Stimulated activated CD4-positive, alpha-beta T cell treated with anti-CD3 and anti-CD28 coated beads, Interleukin-15, amount 100 ng/mL, for 24 hours (primary cell): ENCODE measurements at regions not wholly inside any gene's neighbourhood (a gene's known extent, or its start where the extent isn't known, plus 50 kb on each side); places are given as distances from the start of the nearest gene placed in this dataset.

Experiments
- DNase-seq: peaks from one replicate; pipeline ENCODE4 v3.0.0-alpha.2; 2020

DNA sequence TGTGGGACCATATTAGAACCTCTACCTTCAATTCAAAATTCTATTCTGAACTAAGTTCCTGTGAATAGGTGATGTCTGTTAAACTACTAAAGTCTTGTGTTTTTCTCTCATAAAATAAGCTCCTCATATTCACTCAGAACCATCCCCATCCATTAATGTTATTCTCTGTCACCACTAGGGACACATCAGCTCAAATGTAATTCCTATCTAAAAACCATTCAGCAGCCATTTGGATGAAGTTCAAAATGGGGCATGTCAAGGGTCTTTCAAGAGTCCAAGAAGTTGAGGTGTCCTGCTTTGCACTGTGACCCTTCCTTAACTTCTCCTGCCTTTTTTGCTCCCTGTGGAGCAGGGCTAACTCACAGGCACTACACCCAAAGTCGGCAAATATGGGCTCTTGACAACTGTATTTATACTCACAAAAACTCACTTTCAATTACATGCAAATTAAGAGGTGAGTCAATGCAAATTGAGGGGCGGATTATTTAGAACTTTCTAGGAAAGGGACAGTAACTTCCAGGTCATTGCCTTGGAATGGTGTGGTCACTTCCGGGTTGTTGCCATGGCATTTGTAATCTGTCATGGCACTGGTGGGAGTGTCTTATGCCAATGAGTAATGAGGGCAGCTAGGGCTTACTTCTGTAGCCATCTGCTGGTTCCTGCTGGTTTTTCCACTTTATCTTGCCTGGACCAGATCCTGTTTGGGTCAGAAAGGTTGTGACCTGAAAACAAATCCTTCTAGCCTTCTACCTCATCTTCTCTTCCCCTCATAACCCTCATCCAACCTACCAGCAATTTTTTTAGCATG is 128.2 kb upstream of the COX10 start:
- no peak for DNase-seq

DNA sequence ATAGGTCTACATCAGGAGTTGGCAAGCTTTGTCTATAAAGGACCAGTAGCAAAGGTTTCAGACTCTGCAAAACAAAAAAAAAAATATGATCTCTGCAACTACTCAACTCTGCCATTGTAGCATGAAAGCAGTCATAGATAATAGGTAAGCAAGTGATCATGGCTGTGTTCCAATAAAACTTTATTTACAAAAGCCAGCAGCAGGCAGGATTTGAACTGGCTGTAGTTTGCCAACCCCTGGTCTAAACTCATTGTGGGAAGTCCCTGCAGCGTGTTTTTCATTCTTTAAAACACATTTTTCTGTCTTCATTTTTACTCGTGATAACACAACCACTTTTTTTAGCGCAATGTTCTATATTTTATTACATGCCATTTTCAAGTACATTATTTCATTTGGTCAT is 127.5 kb upstream of the COX10 start:
- no peak for DNase-seq

DNA sequence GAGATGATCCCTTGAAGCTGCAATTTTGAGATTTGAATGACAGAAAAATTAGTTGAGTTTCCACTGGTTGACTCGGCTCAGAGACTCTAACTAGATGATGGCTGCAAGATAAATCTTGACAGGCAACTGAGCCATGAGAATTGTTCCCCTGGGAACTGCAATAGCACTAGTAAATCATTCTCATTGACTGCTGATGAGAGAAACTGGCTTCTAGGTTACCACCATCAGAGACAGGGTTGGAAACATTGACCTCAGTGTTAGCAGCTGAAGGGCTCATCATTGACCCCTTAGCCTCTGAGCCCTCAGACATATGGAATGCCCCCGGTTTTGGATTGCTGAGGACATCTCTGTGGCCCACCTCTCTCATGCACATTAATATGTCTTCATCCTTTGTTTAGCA is 125.4 kb upstream of the COX10 start:
- DNase-seq, result no peak

DNA sequence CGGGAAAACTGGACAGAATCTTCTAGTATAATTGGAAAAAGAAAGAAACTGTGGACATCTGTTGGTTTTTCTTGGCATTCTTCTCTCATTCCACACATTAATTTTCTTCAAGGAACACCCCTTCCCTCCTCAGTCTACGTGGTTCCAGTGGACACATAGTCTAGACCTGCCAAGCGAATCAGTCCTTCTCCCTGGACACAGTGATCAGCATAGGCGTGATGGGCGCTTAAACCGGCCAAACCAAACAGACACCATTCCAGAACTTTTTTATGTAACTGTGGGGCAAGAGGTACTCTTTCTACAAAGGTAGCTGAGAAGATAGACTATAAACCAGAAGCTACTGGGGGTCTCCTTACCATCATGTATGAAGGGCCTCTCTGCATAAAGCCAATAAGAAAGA is 121.8 kb upstream of the COX10 start:
- no peak for DNase-seq

DNA sequence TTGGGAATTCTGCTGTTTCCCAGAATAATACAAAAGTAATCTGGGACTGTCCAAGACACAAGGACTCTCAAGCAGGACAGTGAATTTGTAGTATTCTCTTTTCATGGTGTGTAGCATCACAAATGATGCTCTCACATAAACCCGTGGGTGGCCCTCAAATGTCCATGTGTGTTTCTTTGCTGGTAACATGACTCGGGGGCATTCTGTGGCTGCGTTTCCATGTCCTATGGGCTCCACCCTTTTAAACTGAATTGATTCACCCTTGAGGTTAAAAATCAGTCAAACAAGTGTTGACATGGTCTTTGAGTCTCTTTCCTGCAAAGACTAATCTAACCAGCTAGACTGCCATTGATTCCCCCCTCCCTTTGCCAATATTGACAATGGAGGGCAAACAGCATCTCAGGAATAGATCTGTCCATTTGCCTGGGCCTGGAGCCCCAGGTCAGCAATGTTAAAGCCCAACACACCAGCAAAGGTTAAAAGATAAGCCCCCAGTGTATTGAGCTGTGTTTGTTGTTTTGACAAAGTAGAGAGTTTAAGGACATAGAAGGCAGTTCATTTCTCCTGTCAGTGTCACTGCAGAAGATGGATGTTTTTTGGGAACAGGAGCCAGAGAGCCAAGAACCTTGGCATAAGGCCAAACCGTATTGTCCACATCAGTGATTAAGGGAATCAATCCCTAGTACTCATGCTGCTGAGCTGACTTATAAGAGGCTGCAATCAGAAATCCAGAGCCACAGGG is 117.1 kb upstream of the COX10 start:
- no peak for DNase-seq

DNA sequence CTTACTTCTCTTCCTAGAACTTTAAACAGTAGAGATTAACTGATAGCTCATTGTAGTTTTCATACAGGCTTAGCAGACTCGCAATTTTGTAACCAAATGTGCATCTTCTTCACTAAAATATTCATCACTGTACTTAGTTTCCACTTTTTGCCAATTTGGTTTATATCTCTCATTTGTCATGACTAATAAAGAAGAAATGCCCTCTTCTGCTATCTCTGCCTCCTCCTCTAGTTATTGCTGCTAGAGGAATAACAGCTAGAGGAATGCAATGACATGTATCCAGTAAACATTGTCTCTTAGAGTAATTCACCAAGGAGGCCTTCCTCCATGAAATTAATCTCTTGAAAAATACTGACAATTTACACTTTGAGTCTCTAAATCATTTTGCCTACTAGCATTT is 115.5 kb upstream of the COX10 start:
- DNase-seq, result no peak

DNA sequence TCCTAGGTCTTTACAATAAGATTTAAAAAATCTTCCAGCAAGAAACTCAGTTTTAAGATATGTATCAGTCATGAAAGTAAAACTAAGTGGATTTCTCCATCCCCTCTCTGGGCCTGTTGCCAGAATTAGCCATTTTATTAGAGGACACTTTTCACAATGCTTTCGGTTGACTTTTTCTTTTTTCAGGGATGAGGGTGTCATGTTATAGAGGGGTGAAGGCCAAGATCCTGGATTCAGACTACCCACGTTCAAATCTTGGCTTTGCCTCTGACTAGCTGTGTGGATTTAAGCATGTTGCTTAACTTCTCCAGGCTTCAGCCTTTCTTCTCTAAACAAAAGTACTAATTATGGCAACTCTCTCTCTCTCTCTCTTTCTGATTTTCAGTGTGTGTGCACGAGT is 111.7 kb upstream of the COX10 start:
- no peak for DNase-seq

DNA sequence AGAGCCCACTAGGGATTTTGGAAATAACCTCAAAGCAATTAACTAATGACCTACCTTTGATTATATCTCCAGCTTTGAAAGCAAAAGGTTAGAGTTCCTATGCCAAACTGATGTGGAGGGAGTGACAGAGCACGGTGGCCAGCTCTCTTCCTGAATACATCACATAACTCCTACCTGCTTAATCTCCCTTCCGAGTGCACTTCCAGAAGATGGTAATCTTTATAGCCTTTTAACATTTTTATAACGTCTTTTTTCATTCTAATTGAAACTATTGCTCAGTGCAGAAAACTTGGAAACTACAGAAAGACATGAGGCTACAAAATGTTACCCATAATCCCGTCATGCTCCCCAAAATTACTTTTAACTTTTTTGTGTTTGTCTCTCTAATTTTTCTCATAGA is 110.5 kb upstream of the COX10 start:
- DNase-seq, result no peak

DNA sequence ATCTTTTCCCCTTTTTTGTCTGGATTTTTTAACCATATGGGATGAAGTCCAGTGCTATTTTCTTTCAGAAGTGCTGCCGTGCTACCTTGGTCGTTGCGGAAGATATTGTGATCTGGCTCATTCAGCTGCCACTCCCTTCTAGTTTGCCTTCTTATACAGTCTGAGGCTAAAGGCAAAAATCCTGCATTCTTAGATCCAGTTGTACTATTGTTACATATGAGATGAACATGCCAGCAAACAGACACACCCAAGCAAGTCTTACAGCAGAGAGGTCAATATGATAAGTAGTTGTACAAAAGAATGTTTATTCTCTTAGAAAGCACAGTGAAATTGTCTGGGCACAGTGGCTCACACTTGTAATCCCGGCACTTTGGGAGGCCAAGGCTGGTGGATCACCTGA is 108.0 kb upstream of the COX10 start:
- no peak for DNase-seq

DNA sequence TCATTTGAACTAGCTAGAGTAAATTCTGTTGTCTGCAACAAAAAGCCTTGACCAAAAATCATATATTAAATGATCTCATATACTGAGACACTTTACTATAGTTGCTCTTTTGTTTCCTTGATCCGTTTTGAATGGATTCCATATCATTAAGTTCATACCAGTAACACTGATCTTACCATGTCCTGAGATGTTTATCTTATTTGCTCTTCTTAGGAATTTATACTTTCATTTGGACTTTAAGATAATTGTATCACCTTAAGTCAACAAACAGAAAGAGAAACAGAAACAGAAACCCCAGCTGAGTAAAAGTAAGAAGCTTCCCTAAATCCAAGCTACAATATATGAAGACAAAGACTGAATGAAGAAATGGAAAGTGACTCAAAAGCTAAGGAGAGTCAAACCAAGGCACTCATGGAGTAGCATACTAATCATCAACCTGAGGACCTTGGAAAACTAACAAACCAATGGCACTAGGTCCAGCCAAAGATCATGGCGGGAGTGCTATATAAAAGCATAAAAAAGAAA is 106.5 kb upstream of the COX10 start:
- no peak for DNase-seq

DNA sequence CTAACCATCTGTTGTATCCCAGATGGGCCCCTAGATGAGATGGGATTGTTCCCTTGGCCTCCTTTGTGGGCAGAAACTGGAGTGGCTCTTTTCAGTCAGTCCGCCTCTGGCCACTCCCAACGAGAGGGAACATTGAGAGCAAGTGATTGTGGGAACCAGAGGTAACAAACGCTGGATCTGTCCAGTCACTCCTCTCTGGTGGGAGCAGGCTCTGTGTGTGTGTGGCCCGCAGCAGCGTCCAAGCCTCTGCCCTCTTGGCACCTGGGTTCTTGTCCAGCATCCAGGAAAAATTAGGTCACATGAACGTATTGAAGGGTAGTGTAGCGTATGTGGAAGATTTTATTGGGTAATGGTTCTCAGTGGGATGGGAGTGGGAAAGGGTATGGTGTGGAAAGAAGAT is 101.9 kb upstream of the COX10 start:
- DNase-seq, result no peak

DNA sequence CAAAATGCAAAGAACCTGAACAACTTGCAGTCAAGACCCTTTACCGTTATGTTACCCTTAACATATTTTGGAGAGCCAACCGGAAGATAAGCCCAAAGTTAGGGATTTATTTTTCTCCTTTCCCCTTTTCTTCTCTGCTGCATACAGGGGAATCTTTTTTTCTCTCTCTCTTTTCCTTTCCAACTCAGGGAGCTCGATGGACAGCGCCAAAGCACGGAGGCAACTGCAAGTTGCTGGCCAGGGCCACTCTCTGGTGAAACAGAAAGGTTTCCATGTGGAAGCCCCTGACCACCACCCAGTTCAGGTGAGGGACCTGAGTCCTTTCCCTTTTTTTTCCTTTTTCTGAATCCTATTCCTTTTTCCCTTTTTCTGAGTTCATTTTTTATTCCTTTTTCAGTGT is 98.8 kb upstream of the COX10 start:
- DNase-seq, result no peak

DNA sequence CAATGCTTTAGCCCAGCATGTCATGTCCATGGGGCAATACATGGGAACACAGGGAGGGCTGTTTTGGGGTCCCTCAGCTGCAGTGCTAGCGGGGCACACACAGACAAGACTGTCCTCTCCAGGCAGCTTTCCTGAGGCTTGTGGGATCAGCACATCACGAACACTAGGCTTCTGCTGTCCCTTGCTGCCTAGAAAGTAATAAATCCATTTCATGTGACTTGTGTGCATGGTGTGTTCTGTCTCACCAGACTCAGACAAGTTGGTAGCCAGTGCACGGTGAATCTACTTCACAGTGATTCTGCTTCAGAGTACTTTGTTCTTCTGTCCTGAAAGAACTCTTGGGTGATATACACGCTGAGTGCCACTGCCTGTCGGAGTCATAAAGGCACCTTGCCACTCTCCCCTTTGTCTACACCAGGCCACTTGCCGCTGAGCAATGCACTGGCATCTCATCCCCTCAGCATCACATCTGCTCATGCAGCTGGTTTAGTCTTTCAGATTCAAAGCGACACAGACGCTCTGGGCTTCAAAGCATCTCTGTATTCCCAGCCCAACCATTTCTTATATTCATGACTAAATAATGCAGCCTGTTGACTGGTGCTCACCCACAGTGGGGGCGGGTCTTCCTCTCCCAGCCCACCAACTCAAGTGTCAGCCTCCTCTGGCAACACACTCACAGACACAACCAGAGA is 95.2 kb upstream of the COX10 start:
- no peak for DNase-seq

DNA sequence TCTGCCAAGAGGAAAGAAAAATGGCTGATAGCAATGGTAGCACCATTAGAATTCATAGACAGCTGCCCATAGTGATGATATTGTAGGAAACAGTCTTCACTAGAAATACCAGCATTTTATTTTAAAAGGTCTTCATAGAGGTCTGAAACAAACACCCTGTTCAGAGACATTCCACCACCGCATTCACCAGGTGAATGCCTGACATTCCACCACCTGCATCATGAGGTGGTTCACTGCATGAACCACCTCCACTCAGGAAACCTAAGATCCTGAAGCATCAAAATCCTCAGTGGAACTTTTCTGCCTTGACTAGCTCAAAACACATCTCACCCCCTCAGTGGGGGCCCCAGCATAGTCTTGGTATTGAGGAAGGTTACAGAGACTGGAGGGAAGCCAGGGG is 91.5 kb upstream of the COX10 start:
- DNase-seq, result no peak

DNA sequence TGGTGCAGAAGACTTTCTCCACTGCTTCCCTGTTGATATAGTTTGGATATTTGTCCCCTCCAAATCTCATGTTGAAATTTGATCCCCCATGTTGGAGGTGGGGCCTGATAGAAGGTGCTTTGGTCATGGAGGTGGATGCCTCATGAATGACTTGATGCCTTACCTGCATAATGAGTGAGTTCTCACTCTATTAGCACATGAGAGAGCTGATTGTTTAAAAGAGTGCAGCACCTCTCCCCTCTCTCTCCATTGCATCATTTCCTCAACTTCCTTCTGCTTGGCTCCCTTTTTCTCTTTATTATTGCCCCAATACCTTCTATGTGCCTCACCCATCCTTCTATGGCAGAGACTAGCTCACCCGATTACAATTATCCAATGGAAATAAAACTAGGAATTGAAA is 90.8 kb upstream of the COX10 start:
- no peak for DNase-seq

DNA sequence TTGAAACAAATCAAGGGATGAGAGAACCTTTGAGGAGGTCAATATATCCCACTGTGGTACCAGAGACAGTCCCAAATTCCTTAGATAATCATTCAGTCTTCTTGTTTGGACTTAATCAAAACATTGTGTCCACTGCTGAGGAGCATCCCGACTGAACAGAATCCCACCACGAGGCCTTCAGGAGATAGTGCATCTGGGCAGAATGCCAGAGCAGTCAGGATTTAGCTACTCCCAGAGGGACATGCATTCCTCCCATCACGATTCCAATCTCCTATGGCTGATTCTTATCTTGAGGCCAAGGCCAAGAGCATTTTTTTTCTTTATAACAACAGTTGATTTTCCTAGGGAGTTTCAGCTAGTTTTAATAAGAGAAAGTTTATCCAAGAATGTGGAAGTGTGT is 87.4 kb upstream of the COX10 start:
- DNase-seq, result no peak

DNA sequence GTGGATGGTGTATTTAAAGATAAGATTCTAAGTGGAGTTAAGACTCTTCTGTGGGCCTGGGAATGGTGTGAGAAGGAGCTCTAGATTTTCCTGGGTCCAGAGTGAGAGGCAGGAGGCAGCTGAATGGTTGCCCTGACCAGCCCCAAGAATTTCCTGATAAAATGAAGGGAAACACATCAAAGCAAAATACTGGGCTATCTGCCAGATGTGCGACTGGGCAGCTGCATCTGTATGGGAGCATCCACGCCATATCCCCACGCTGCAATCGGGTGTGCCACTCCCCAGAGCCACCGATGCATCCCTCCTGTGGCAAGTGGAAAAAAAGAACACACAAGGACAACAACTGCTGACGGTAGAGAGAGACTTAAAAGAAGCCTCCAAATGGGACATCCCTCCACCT is 84.3 kb upstream of the COX10 start:
- DNase-seq, result no peak

DNA sequence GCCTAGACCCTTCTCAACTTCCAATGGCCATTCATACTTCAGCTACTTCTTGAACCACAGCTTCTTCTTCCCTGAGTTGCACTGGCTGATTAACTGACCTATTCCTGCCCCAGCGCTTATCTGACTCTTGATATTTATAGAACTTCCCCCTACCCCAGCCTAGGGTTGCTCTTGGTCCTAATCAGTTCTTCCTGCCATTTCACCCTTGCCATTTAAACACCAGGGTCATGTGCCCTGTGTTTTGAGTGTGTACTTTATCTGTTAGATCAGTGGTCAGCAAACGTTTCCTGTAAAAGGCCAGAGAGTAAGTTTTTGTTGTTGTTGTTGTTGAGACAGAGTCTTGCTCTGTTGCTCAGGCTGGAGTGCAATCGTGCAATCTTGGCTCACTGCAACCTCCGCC is 82.4 kb upstream of the COX10 start:
- no peak for DNase-seq

DNA sequence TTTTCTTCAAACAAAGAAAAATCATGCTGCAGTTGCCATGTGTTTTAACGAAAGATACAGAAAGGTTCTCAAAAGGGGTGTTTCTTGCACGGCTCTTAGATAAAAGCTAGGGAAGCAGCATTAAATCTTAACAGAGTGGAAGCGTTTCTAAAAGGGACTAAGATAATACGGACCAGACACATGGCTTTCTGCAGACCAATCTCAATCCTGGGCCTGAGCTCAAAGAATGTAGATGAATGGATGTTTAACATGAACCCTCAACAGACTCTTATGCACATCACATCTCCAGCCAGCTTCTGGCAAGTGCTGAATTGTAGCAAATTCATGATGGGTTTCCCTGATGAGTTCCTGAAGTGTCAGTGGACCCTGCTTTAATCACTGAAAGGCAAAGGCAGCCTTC is 80.2 kb upstream of the COX10 start:
- no peak for DNase-seq

DNA sequence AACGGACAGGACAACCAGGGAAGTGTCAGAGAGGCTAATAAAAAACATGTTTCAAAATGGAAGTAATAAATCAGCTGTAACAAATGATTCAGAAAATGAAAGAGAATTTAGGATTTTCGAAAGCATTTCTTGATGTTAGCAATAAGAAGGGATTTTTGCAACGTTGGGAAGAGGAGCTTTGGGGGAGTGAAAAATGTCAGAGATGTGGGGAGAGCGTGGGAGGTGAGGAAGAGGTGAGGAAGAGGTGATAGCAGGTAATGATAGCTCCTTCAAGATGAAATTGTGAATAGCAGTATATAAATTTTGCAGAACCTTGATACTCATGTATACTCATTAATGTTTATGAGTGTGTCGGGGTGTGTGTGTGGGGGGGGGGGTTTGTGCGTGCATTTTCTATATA is 76.2 kb upstream of the COX10 start:
- DNase-seq, result no peak

DNA sequence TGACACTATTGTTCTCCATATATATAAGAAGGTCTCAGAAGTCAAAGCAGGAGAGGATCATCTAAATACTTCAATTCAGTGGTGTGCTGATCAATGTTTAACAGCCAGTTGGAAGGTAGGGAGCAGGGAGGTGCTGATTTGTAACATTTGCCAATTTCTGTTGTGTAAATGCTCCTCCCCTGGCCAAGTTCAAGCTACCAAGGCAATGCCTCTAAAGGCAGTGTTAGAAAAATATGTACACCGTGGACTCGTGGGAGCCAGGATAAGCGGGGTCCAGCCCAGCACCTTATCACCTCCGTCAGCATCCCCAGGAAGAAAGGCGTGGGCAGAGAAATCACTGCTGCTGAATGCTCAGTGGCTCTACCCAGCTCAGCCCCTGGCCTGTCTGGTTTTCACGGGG is 75.3 kb upstream of the COX10 start:
- no peak for DNase-seq

DNA sequence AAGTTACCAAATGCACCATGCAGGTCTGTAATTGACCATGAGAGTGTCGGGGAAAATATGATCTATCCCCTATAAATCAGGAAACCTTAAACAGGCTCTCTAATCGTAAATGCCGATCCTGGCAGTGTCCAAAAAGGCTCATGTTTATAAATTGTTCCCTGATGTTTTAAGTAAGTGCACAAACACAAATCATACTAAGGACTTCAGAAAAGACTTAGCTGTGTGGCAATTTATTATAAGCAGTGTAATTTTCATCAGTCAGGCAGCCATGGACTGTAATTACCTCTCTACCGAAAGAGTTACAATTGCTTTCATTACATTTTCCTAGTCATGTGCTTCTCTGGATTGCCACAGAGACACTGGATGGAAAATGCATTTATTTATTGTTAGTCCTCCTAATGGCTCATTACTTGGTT is 73.4 kb upstream of the COX10 start:
- no peak for DNase-seq

DNA sequence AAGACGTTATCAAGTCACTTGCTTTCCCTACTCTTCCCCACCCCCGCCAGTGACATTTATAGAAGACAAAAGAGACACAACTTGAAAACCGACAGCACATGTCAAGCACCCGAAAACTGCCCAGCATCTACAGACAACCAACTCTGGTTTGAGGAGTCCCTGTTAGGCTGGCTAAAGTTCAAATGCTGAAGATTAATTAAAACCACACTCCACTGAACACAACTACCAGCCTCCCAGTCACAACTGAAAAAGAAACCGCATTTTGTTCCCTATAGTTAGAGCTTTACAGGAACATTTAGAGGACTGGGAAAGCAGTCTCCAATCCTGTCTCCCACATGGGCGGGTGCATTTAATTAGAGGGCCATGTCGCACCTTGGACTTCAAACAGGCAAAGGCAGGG is 73.0 kb upstream of the COX10 start:
- DNase-seq, result no peak

DNA sequence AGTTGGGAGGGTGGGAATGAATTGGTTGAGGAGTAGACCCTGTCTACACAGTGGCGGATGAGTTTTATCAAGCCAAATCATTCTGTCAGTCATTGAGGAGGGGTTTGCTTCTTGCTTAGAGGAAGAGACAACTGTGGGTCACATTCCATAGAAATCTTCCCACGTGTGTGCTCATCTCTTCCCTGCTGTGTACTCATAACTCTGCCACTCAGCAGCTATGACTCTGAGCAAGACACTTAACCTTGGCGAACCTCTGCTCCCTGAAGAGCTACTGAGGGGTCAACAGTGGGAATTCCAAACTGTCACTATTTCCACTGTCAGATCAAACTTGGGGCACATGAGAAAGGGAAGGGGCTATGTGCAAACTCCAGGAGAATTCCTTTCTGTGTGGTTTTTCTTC is 72.6 kb upstream of the COX10 start:
- DNase-seq, result no peak
